ENCODE measurements at regions not wholly inside any gene's neighbourhood (a gene's known extent, or its start where the extent isn't known, plus 50 kb on each side); places are given as distances from the start of the nearest gene placed in this dataset.

DNA sequence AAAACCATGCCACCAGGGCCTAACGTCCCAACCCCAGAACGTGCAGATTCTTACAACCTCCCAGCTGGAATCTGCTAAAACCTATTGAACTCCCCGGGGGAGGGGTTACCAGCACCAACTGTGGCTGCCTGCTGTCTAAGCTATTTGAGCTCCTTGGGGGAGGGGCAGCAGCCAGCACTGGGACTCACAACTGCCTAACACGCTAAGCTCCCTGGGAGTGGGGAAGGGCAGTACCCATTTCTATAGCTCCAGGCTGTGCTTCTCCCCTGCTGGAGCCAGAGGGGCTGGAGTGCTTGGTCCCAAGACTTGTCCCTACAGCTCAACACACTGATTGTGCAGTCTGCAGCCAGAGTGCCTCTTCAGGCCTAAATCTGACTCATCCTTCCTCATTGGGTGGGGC, 459.8 kb upstream of the FGF16 start:
- TF ChIP-seq TARDBP (IDR thresholded peaks at IDR 0.05) (no peak), SP1 (IDR thresholded peaks at IDR 0.05) (no peak), BHLHE40 (IDR thresholded peaks at IDR 0.05; ENCODE audit: borderline replicate concordance) (no peak), ARNT (IDR thresholded peaks at IDR 0.05) (no peak), FOXM1 (IDR thresholded peaks at IDR 0.05; ENCODE audit: borderline replicate concordance) (no peak), CTBP1 (IDR thresholded peaks at IDR 0.05; ENCODE audit: borderline replicate concordance) (no peak), HDGF (IDR thresholded peaks at IDR 0.05; ENCODE audit: borderline replicate concordance) (no peak)

Data from HEK293T (cell line).